Vagina (tissue), 2 donors: ENCODE measurements at regions not wholly inside any gene's neighbourhood (a gene's known extent, or its start where the extent isn't known, plus 50 kb on each side); places are given as distances from the start of the nearest gene placed in this dataset.

ENCODE experiments used
- DNase-seq, 2 donors: peaks; one replicate each; pipeline ENCODE4 v3.0.0-alpha.2; 2017; ENCODE audit errors: extremely low spot score in 2 of 2
- H3K27ac ChIP-seq: fragments of 200-600 bp; sonication (generic); one replicate; pipeline ENCODE4 v1.5.1; 2019
- H3K27me3 ChIP-seq: fragments of 200-600 bp; sonication (generic); one replicate; pipeline ENCODE4 v1.5.1; 2019
- H3K36me3 ChIP-seq, 2 donors: fragments of 200-600 bp; sonication (generic); one replicate each; pipeline ENCODE4 v1.5.1; 2017 to 2019
- H3K4me1 ChIP-seq: fragments of 200-600 bp; sonication (generic); one replicate; pipeline ENCODE4 v1.5.1; 2019
- H3K4me3 ChIP-seq, 2 donors: fragments of 200-600 bp; sonication (generic); 1 replicate in 1 of 2; 2 replicates in 1 of 2; pipeline ENCODE4 v1.5.1; 2016 to 2019
- H3K9me3 ChIP-seq: fragments of 200-600 bp; sonication (generic); one replicate; pipeline ENCODE4 v1.5.1; 2019
- POLR2A ChIP-seq, 2 donors: fragments of 450-650 bp; IDR thresholded peaks; one replicate each; pipeline ENCODE4 v1.6.1; 2017; ENCODE audit warnings: antibody characterized with exemption in 2 of 2, mild to moderate bottlenecking in 2 of 2, moderate library complexity in 2 of 2
- POLR2AphosphoS5 ChIP-seq, 2 donors: sonication (generic); formaldehyde crosslinking; IDR thresholded peaks; one replicate each; pipeline ENCODE4 v1.9.0; 2017; ENCODE audit warnings: antibody characterized with exemption in 2 of 2, mild to moderate bottlenecking in 2 of 2, low read depth in 1 of 2; ENCODE audit not compliant: insufficient read depth in 1 of 2
- intact Hi-C: fragments of 100-400 bp; cut with DNase I; formaldehyde crosslinking; loops from one replicate; pipeline ENCODE4 v1.15.1; 2023
- TF ChIP-seq, protein P1 (sequence below), 3 experiments: fragments of 450-650 bp in 2 of 3; fragments of 200-600 bp in 1 of 3; sonication (generic) in 1 of 3; IDR thresholded peaks; one replicate each; pipeline ENCODE4 v1.5.1; 2017 to 2019; ENCODE audit warnings: antibody characterized with exemption in 3 of 3, mild to moderate bottlenecking in 2 of 3, moderate library complexity in 2 of 3

DNA sequence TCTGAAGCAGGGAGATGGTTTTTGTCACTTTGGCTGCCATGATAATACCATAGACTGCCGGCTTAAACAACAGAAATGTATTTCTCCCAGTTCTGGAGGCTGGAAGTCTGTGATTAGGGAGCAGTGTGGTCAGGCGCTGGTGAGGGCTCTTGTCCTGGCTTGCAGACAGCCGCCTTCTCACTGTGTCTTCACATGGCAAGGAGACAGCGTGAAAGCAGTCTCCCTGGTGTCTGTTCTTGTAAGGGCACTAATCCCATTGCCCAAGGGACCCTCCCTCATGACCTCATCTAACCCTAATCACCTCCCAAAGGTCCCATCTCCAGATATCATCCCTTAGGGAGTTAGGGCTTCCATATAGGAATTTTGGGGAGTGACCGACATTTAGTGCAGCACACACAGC, 167.0 kb downstream of the ENGASE start:
- Histone ChIP-seq H3K4me1 (no peaks in the 10 kb centered on the region), H3K9me3 (no peaks in the 10 kb centered on the region), H3K27me3 (no peaks in the 10 kb centered on the region), H3K4me3 (no peak overlapping the region), H3K27ac (no peak overlapping the region), H3K36me3 (no peaks in the 10 kb centered on the region)
- DNase-seq, result no peak
- TF ChIP-seq POLR2AphosphoS5 (IDR thresholded peaks at IDR 0.05; ENCODE audit: insufficient read depth in 1 of 2, low read depth in 1 of 2) (no peak), POLR2A (IDR thresholded peaks at IDR 0.05) (no peak)
- TF ChIP-seq, protein P1, sequence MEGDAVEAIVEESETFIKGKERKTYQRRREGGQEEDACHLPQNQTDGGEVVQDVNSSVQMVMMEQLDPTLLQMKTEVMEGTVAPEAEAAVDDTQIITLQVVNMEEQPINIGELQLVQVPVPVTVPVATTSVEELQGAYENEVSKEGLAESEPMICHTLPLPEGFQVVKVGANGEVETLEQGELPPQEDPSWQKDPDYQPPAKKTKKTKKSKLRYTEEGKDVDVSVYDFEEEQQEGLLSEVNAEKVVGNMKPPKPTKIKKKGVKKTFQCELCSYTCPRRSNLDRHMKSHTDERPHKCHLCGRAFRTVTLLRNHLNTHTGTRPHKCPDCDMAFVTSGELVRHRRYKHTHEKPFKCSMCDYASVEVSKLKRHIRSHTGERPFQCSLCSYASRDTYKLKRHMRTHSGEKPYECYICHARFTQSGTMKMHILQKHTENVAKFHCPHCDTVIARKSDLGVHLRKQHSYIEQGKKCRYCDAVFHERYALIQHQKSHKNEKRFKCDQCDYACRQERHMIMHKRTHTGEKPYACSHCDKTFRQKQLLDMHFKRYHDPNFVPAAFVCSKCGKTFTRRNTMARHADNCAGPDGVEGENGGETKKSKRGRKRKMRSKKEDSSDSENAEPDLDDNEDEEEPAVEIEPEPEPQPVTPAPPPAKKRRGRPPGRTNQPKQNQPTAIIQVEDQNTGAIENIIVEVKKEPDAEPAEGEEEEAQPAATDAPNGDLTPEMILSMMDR (IDR thresholded peaks at IDR 0.05), result no peak
- intact Hi-C loops, result no loop called here

DNA sequence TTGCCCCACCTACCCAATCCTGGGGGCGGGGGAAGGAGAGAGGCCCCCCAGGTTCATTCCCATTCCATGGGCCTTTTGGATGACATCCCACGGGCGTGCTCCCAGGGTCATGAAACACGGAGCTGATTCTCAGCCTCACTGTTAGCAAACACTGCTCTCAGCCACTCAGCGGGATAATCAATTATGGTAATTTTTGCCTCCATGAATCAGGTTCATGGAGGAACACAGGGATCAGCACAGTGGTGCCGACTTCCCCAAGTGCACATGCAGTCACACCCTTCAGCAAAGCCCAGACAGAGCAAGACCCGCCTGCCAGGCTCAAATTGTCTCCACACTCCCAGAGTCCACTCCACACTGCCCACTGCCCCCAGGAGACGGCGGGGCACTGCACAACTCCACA, 164.6 kb downstream of the ENGASE start:
- no peak for TF ChIP-seq POLR2A (IDR thresholded peaks at IDR 0.05)
- TF ChIP-seq POLR2AphosphoS5 (IDR thresholded peaks at IDR 0.05; ENCODE audit: insufficient read depth in 1 of 2, low read depth in 1 of 2), result no peak
- TF ChIP-seq, protein P1 (IDR thresholded peaks at IDR 0.05), result no peak
- Histone ChIP-seq H3K4me3 (no peak overlapping the region), H3K9me3 (no peaks in the 10 kb centered on the region), H3K36me3 (no peaks in the 10 kb centered on the region), H3K27me3 (no peaks in the 10 kb centered on the region), H3K27ac (no peak overlapping the region), H3K4me1 (no peaks in the 10 kb centered on the region)
- intact Hi-C loops, result loop anchor here (5.0 kb wide), 1 partner anchor 78 kb away; no protein-coding TSS in a partner anchor
- no peak for DNase-seq

DNA sequence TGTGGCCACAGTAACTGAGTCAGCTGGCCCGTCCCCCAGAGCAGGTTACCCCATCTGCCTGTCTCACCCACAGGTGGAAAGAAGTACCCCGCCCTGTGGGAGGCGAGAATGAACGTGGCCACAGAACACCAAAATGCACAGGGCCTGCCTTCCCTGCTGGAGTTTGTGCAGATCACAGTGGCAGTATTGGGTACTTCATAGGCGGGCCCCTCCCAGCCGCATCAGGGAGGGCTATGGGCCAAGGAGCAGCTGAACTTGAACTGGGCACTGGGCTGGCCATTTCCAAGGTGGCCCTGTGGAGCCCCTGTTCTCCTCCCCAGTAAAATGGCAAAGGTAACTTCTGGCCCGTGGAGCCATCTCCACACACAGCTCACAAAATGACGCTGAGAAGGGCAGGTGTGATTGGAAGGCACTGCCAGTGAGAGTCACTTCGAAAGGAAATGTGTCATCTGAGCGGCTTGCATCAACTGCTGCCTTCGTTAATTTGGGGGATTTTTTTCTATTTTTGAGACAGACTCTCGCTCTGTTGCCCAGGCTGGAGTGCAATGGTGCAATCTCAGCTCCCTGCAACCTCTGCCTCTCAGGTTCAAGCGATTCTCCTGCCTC, 162.9 kb downstream of the ENGASE start:
- DNase-seq, result no peak
- TF ChIP-seq POLR2A (IDR thresholded peaks at IDR 0.05) (no peak), POLR2AphosphoS5 (IDR thresholded peaks at IDR 0.05; ENCODE audit: insufficient read depth in 1 of 2, low read depth in 1 of 2) (no peak)
- TF ChIP-seq, protein P1 (IDR thresholded peaks at IDR 0.05), result no peak
- no peaks in the 10 kb centered on the region for H3K27me3 ChIP-seq
- H3K9me3 ChIP-seq, result no peaks in the 10 kb centered on the region
- H3K4me1 ChIP-seq, result no peaks in the 10 kb centered on the region
- H3K4me3 ChIP-seq, result no peak overlapping the region
- H3K27ac ChIP-seq, result no peak overlapping the region
- intact Hi-C loops, result loop anchor here (5.0 kb wide), 1 partner anchor 80 kb away; no protein-coding TSS in a partner anchor
- no peaks in the 10 kb centered on the region for H3K36me3 ChIP-seq

DNA sequence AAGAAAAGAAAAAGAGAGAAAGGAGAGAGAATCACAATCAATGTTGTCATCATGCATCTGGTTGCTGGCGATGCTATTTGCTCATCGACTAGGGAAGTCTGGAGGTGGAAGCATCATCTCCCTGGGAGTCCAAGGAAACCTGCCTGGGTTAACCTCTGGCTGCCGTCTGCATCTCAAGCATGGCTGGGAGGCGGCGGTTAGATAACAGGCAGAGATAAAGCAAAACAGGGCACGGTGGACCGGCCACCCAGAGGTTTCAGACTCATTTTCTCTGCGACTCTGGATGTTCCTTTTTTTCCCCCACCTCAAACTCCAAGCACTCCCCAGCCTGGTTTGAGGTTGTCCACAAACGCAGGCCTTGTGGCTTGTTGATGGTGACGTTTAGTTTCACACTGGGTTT, 161.2 kb downstream of the ENGASE start:
- TF ChIP-seq, protein P1 (IDR thresholded peaks at IDR 0.05), result no peak
- TF ChIP-seq POLR2AphosphoS5 (IDR thresholded peaks at IDR 0.05; ENCODE audit: insufficient read depth in 1 of 2, low read depth in 1 of 2) (no peak), POLR2A (IDR thresholded peaks at IDR 0.05) (no peak)
- H3K27me3 ChIP-seq, result no peaks in the 10 kb centered on the region
- H3K27ac ChIP-seq, result no peak overlapping the region
- no peak overlapping the region for H3K4me3 ChIP-seq
- no peaks in the 10 kb centered on the region for H3K4me1 ChIP-seq
- H3K36me3 ChIP-seq, result no peaks in the 10 kb centered on the region
- intact Hi-C loops, result loop anchor here (5.0 kb wide), 1 partner anchor 81 kb away; no protein-coding TSS in a partner anchor
- H3K9me3 ChIP-seq, result no peaks in the 10 kb centered on the region
- no peak for DNase-seq

DNA sequence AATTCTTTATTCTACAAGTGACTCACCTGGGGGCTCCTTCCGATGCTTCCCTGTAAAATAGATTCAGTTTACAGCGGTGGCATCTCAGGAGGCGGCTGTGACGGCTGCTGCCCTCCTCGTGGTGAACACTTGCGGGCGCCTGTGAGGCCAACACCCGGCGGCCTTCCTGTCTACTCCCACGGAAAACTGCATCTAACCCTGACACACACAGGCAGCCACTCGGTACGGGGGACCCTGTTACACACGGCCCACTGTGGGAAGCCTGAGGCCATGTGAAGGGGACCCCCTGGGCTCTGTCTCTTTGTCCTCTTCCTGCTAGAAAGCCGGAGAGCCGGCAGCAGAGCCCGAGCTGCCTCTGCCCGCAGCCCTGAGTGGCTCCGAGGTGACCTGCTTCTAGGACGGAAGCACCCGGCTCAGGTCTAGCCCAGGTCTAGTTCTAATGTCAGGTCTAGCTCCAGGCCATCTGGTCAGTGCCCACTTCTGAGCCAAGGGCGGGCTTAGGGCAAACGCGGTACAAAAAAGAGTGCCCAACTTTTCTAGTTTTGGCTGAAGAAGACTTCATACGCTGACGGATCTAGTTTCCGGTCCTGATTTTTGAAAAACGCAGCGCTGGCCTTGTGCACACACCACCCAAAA, 159.4 kb downstream of the ENGASE start:
- Histone ChIP-seq H3K9me3 (no peaks in the 10 kb centered on the region), H3K4me1 (no peaks in the 10 kb centered on the region), H3K36me3 (no peaks in the 10 kb centered on the region), H3K27me3 (no peaks in the 10 kb centered on the region), H3K27ac (no peak overlapping the region), H3K4me3 (no peak overlapping the region)
- intact Hi-C loops, result no loop called here
- TF ChIP-seq, protein P1 (IDR thresholded peaks at IDR 0.05), result no peak
- no peak for TF ChIP-seq POLR2A (IDR thresholded peaks at IDR 0.05)
- TF ChIP-seq POLR2AphosphoS5 (IDR thresholded peaks at IDR 0.05; ENCODE audit: insufficient read depth in 1 of 2, low read depth in 1 of 2), result no peak
- no peak for DNase-seq
